HCT116 (cell line): ENCODE measurements at regions not wholly inside any gene's neighbourhood (a gene's known extent, or its start where the extent isn't known, plus 50 kb on each side); places are given as distances from the start of the nearest gene placed in this dataset.

Source experiments
- EZH2 ChIP-seq: fragments of 200-600 bp; sonication (generic); IDR thresholded peaks from 2 replicates; pipeline ENCODE4 v1.6.1; 2017; ENCODE audit warnings: antibody characterized with exemption, mixed run types
- FOSL1 ChIP-seq: IDR thresholded peaks from 2 replicates; pipeline ENCODE4 v1.6.1; 2012; ENCODE audit warnings: low read depth
- POLR2A ChIP-seq: IDR thresholded peaks from 2 replicates; pipeline ENCODE4 v1.7.0; 2011; ENCODE audit warnings: borderline replicate concordance; ENCODE audit not compliant: insufficient read depth, insufficient read length; ENCODE audit errors: extremely low read depth
- POLR2AphosphoS5 ChIP-seq: IDR thresholded peaks from 2 replicates; pipeline ENCODE4 v1.6.1; 2011; ENCODE audit warnings: mild to moderate bottlenecking, low read depth, low read length, moderate library complexity
- RAD21 ChIP-seq: IDR thresholded peaks from 2 replicates; pipeline ENCODE4 v1.6.1; 2012; ENCODE audit warnings: low read depth, mild to moderate bottlenecking
- REST ChIP-seq: IDR thresholded peaks from 2 replicates; pipeline ENCODE4 v1.6.1; 2012; ENCODE audit warnings: low read depth
- YY1 ChIP-seq: IDR thresholded peaks from 2 replicates; pipeline ENCODE4 v1.6.1; 2011; ENCODE audit warnings: low read length, low read depth, moderate library complexity, mild to moderate bottlenecking; ENCODE audit not compliant: insufficient replicate concordance; ENCODE audit errors: extremely low read depth
- ZBTB33 ChIP-seq: IDR thresholded peaks from 2 replicates; pipeline ENCODE4 v1.6.1; 2011; ENCODE audit warnings: mild to moderate bottlenecking, low read length, moderate library complexity; ENCODE audit not compliant: insufficient replicate concordance; ENCODE audit errors: extremely low read depth
- ZFX ChIP-seq: fragments of 450-650 bp; IDR thresholded peaks from 2 replicates; pipeline ENCODE4 v1.6.1; 2017
- ZNF274 ChIP-seq: fragments of 200-500 bp; sonication (Bioruptor generic); IDR thresholded peaks from 2 replicates; pipeline ENCODE4 v1.6.1; 2014; ENCODE audit warnings: mild to moderate bottlenecking, low read depth, low read length, inconsistent platforms
- TF ChIP-seq, protein P1 (sequence below), 3 experiments: fragments of 200-600 bp in 1 of 3; sonication (generic) in 1 of 3; IDR thresholded peaks in 2 of 3; conservative IDR thresholded peaks in 1 of 3; 2 replicates each; pipeline ENCODE4 v1.5.1; 2012 to 2017; ENCODE audit warnings: low read depth in 2 of 3, low read length in 2 of 3, antibody characterized with exemption in 1 of 3, borderline replicate concordance in 1 of 3, control low read depth in 1 of 3, mild to moderate bottlenecking in 1 of 3, mixed read lengths in 1 of 3, mixed run types in 1 of 3, moderate library complexity in 1 of 3; ENCODE audit not compliant: insufficient read depth in 1 of 3
- TF ChIP-seq, protein P2 (sequence below): IDR thresholded peaks from 2 replicates; pipeline ENCODE4 v1.6.1; 2012

DNA sequence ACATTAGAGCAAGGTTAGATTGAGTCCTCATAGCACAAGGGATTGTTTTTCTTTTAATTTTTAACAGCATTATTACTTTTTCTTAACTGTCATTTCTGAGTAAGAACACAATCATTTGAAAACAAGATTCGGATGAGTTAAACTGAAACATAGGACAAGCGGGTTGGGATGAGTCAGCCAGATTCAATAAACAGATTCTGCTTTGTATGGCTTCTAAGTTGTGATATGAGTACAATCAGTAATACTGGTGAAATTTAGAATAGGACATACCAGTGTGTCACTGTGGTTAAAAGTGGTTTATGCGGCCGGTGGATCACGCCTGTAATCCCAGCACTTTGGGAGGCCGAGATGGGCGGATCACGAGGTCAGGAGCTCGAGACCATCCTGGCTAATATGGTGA, 364.3 kb upstream of the CDH10 start:
- TF ChIP-seq, protein P1, sequence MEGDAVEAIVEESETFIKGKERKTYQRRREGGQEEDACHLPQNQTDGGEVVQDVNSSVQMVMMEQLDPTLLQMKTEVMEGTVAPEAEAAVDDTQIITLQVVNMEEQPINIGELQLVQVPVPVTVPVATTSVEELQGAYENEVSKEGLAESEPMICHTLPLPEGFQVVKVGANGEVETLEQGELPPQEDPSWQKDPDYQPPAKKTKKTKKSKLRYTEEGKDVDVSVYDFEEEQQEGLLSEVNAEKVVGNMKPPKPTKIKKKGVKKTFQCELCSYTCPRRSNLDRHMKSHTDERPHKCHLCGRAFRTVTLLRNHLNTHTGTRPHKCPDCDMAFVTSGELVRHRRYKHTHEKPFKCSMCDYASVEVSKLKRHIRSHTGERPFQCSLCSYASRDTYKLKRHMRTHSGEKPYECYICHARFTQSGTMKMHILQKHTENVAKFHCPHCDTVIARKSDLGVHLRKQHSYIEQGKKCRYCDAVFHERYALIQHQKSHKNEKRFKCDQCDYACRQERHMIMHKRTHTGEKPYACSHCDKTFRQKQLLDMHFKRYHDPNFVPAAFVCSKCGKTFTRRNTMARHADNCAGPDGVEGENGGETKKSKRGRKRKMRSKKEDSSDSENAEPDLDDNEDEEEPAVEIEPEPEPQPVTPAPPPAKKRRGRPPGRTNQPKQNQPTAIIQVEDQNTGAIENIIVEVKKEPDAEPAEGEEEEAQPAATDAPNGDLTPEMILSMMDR (IDR thresholded peaks at IDR 0.05 in 2 of 3, conservative IDR thresholded peaks at IDR 0.05 in 1 of 3; ENCODE audit: borderline replicate concordance in 1 of 3, insufficient read depth in 1 of 3, low read depth in 2 of 3, low read length in 2 of 3) = no peak
- no peak for TF ChIP-seq POLR2A
- no peak for TF ChIP-seq ZFX
- TF ChIP-seq, protein P2, sequence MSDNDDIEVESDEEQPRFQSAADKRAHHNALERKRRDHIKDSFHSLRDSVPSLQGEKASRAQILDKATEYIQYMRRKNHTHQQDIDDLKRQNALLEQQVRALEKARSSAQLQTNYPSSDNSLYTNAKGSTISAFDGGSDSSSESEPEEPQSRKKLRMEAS = no peak
- no peak for TF ChIP-seq ZBTB33
- TF ChIP-seq EZH2 = no peak
- TF ChIP-seq RAD21 = no peak
- no peak for TF ChIP-seq POLR2AphosphoS5
- TF ChIP-seq REST = no peak
- no peak for TF ChIP-seq FOSL1
- no peak for TF ChIP-seq YY1
- no peak for TF ChIP-seq ZNF274
